ENCODE measurements at regions not wholly inside any gene's neighbourhood (a gene's known extent, or its start where the extent isn't known, plus 50 kb on each side); places are given as distances from the start of the nearest gene placed in this dataset.

- no peak for TF ChIP-seq CTCF (tag by site-specific recombination; IDR thresholded peaks at IDR 0.05)
- TF ChIP-seq, protein P1, sequence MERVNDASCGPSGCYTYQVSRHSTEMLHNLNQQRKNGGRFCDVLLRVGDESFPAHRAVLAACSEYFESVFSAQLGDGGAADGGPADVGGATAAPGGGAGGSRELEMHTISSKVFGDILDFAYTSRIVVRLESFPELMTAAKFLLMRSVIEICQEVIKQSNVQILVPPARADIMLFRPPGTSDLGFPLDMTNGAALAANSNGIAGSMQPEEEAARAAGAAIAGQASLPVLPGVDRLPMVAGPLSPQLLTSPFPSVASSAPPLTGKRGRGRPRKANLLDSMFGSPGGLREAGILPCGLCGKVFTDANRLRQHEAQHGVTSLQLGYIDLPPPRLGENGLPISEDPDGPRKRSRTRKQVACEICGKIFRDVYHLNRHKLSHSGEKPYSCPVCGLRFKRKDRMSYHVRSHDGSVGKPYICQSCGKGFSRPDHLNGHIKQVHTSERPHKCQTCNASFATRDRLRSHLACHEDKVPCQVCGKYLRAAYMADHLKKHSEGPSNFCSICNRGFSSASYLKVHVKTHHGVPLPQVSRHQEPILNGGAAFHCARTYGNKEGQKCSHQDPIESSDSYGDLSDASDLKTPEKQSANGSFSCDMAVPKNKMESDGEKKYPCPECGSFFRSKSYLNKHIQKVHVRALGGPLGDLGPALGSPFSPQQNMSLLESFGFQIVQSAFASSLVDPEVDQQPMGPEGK (tag by site-specific recombination; IDR thresholded peaks at IDR 0.05), result no peak
- TF ChIP-seq ZNF18 (tag by site-specific recombination; IDR thresholded peaks at IDR 0.05), result no peak
These were observed 51.0 kb upstream of the SC5D start for GRCh38 chr11:121241343-121242211.
